GM10266 (cell line): ENCODE measurements at regions not wholly inside any gene's neighbourhood (a gene's known extent, or its start where the extent isn't known, plus 50 kb on each side); places are given as distances from the start of the nearest gene placed in this dataset.

Experiments used
- DNase-seq: peaks from one replicate; pipeline ENCODE4 v3.0.0; 2012; ENCODE audit errors: extremely low spot score
- TF ChIP-seq, protein P1 (sequence below): IDR thresholded peaks from 2 replicates; pipeline ENCODE4 v1.5.1; 2012; ENCODE audit warnings: mild to moderate bottlenecking, low read depth; ENCODE audit not compliant: control insufficient read depth, insufficient read depth; ENCODE audit errors: missing control alignments

DNA sequence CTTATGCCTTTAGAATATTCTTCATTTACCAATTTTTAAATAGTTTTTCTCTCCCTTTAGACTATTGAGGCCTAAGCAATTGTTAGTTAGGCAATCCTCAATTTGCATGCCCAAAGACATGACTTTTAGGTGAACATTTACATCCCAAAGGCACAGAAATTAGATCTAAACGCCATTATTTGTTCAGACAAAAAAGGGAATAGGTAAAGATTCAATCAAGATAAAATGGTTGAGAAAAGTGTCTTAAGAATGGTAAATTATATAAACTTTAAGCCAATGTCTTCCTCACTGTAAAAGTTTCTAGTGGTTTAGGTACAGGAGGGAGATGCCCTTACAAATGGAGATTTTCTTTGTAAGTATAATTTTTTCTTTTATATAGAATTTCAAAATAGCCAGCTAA is 50.2 kb upstream of the MME start:
- TF ChIP-seq, protein P1, sequence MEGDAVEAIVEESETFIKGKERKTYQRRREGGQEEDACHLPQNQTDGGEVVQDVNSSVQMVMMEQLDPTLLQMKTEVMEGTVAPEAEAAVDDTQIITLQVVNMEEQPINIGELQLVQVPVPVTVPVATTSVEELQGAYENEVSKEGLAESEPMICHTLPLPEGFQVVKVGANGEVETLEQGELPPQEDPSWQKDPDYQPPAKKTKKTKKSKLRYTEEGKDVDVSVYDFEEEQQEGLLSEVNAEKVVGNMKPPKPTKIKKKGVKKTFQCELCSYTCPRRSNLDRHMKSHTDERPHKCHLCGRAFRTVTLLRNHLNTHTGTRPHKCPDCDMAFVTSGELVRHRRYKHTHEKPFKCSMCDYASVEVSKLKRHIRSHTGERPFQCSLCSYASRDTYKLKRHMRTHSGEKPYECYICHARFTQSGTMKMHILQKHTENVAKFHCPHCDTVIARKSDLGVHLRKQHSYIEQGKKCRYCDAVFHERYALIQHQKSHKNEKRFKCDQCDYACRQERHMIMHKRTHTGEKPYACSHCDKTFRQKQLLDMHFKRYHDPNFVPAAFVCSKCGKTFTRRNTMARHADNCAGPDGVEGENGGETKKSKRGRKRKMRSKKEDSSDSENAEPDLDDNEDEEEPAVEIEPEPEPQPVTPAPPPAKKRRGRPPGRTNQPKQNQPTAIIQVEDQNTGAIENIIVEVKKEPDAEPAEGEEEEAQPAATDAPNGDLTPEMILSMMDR, result no peak
- DNase-seq, result no peak

DNA sequence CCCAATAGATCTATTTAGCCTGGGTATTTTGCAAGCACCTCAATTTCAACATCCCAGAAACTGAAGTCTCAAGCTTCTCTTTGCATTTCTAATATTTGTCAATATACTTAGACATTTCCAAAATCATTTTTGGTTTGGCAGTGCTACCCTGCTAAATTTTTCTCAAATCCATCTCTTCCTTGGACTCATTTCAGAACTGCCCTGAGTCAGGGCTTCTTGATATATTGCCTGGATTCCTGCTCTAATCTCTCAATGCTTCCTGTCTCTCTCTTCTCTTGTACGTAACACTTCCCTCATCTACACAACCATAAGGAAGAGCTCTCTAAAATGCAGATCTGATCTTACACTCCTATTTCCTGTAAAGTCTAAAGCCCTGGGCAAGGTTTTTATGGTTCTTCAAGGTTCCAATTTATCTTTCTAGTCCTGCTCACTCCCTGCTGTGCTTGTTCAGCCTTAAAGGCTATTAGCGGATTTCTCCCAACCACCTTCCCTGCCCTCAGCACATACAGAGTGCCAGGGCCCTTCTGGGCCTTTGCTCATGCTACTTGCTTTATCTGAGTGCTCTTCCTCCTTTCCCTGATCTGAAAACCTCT is 53.0 kb upstream of the MME start:
- TF ChIP-seq, protein P1, result no peak
- no peak for DNase-seq

DNA sequence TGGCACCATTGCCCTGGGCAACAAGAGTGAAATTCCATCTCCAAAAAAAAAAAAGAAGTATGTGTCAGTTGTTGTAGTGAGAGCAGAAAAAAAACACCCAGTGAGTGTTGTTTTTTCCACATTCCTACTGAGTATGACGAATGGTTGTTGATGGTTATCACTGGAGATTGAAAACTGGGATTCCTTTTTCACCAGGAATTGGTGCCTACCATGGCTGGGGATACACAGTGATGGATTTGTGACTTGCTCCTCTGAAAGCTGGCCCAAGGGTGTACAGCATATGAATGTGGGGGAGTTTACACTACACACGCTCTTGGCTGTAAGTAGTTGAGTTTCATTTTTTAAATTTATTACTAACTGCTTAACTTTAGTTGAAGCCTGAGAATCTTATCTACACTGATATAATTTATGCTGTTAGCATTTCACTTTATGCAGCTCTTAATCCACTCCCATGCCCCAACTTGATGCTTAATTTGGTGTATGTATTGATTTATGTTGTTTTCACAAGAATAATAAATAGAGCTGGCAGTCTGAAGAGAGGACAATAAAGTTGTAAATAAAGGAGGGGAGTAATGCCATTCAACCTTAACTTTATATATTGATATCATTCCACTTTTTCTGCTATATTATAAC is 56.0 kb upstream of the MME start:
- TF ChIP-seq, protein P1, result no peak
- DNase-seq, result no peak

DNA sequence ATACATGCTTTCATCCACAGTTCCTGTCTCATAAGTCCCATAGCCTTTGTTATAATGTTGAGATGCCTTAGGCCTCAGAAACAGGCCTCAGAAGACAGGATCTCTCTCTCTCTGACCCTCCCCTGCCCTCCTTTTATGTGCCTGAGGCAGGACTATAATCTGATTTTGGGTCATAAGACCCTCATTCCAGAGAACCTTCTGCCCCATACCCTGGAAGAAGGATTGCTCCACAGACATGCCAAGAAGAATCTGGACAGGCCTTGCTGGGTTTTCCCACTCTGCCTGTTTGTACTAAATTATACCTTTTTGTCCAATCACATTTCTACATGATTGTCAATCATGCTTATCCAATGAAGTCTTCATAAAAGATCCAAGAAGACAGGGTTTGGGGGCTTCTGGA is 57.2 kb upstream of the MME start:
- TF ChIP-seq, protein P1, result no peak
- DNase-seq, result no peak

DNA sequence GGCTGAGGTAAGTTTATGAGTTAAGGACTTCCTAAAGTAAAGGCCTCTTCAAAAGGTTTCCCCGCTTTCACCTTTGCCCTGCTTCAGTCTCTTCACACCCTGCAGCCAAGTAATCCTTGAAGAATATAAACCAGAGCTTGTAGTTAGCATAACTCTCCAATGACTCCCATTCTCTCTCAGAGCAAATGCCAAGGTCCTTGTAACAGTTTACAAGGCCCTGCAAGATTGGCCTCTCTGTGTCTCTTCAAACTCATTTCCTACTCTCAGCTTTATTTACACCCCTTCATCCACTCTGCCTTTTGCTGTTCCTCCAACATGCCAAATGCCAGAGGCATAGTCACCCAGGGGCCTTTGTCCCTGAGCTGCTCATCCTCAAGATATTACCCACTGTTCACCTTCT is 60.5 kb upstream of the MME start:
- TF ChIP-seq, protein P1, result no peak
- DNase-seq, result no peak

DNA sequence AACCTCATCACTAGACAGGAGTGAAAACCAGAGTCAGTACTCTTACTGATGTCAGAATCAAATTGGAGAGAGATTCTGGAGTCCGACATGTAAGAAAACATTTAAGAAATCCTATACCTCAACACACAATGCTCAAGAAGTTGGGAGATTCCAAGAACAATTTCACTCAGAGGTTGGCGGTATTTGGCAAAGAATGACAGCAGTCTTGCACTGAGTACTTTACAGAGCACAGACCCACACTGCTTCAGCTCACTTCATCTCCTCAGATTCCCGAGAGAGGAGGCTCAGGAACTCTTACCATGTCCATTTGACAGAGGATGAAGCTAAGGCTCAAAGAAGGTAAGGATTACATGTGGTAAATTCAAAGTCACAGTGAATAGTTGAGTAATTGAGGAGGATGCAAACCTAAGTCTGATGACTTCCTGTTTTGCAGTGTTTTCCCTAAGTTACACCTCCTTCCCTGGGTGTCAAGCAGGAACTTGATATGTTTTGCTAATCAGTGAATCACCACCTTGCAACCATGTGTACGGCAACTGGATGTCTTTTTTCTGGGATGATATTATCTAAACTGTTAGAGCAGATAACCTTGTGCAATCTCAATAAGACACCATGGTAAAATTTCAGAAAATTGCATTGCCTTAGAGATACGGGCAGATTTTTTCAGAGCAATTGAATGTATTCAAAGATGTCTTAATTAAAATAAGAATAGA is 61.3 kb upstream of the MME start:
- TF ChIP-seq, protein P1, result no peak
- DNase-seq, result no peak
